UCSD-AML1 (cell line): ENCODE measurements at regions not wholly inside any gene's neighbourhood (a gene's known extent, or its start where the extent isn't known, plus 50 kb on each side); places are given as distances from the start of the nearest gene placed in this dataset.
"Not testable (repeated sequence)": the region's sequence is repeated elsewhere in the genome, so short reads cannot be mapped to it uniquely, and the experiment has no call there.

Source experiments
- DNase-seq: peaks from one replicate; lab custom pipeline; 2025; ENCODE audit not compliant: unreplicated experiment; lab: John Stamatoyannopoulos, UW

DNA sequence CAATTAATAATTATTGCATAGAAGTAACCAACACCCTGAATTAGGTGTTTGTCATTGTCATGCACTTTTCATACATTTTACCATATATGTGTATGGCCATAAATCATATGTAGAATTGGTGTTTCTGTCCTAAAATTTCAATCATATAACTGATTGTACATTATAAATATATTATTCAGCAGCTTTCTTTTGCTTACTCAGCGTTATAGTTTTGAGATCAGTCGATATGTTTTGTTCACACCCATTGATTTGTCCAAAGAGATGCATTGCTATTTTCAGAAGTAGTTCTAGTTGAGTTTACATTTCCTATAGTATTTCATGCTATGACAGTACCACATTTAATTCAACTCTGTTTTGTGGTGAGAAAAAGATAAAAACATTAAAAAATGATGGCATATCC lies 50.5 kb upstream of the PARP4 start:
- DNase-seq: no peak

DNA sequence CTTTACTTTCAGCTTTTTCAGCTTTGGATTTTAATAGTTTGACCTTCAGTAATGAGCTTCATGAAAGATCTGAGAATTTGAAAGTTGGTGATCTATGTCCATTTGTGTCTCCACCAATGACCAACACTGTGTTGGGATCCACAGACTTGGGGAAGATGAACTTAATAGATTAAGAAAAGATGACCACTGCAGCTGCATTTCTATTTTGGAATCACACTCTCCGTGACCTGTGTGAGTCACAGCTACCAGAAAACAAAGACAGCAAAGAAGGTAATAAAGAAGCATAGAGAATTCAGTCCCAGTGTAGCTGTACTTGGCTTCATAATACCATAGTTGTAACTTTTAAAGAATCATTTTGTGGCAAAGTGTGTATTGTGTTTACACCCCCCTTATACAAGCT lies 51.4 kb upstream of the PARP4 start:
- not testable (repeated sequence) for DNase-seq

DNA sequence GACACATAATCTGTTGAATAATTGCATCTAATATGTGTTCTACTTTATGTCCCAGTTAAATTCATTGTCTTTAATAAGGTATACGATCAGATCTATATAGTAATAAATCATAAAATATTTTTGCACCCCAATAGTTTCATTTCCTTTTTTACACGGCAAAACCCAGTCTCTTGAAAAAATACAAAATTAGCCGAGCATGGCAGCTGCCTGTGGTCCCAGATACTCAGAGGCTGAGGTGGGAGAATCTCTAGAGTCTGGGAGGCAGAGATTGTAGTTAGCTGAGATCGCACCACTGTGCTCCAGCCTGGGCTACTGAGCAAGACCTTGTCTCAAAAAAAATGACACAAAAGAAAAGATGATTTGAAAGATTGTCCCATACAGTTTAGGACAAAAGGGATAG lies 52.3 kb upstream of the PARP4 start:
- DNase-seq: no peak

DNA sequence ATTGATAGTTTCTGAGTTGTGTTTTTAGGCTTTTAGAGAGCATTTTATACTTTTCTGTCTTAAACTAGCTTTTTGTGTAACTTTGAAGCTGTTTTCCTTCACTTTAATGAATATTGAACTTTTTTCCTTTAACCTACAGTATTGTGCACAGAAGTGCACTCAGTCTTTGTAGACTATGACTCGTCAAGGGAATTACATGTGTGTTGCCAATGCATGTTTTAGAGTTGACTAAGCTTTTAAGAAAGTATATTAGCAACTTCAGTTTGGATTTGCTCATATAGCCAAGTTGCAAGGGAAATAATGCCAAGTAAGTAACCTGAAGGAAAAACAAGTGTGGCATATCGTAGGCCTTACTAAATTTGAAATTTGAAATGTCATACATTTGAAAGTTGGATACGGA lies 55.0 kb upstream of the PARP4 start:
- not testable (repeated sequence) for DNase-seq

DNA sequence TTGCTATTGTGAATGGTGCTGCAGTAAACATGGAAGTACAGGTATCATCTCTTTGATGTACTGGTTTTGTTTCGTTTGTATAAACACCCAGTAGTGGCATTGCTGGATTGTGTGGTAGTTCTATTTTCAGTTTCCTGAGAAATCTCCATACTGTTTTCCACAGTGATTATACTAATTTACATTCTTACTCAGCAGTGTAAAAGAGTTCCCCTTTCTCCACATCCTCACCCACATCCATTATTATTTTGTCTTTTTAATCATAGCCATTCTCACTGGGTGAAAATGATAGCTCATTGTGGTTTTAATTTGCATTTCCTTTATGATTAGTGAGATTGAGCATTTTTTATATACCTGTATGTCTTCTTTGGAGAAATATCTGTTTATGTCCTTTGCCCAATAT lies 62.3 kb upstream of the PARP4 start:
- DNase-seq: no peak

DNA sequence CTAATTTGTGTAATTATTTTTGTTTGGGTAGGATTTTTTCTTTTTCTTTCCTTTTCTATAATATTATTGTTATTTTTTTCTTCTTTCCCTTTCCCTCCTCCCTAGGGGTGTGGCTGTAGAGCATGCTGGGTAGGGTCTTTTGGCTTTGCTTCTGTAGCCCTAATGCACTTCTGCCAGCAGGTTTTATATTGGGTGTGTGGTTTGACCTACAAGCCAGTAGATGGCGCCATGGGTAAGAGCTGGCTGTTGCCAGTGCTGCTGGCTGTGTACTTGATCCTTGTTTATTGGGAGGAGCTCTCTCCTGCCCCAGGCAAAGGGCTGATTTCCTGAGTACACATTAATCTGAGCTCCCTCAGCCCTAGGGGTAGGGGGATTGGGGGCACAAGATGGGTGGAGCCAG lies 67.7 kb upstream of the PARP4 start:
- not testable (repeated sequence) for DNase-seq

DNA sequence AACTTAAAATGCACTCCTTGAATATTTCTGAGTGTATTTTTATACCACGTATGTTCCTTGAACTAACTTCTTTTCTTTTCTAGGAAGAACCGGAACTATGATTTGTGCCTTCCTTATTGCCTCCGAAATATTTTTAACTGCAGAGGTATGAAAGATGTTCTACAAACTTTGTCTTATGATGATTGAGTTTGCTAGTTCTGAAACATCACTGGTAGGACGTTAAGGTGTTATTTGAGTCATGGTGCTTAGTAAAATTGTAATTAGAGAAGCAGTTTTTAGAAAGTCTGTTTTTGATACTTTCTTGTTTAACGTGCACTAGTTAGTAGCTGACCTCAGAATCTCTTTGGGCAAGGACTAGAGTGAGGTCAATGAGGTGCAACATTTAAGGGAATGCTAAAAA lies 69.0 kb upstream of the PARP4 start:
- not testable (repeated sequence) for DNase-seq

DNA sequence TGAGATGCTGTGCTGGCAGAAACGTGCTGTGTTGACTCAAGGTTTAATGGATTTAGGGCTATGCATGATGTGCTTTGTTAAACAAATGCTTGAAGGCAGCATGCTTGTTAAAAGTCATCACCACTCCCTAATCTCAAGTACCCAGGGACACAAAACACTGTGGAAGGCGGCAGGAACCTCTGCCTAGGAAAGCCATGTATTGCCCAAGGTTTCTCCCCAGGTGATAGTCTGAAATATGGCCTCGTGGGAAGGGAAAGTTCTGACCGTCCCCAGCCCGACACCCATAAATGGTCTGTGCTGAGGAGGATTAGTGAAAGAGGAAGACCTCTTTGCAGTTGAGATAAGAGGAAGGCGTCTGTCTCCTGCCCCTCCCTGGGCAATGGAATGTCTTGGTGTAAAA lies 79.1 kb upstream of the PARP4 start:
- DNase-seq: not testable (repeated sequence)

DNA sequence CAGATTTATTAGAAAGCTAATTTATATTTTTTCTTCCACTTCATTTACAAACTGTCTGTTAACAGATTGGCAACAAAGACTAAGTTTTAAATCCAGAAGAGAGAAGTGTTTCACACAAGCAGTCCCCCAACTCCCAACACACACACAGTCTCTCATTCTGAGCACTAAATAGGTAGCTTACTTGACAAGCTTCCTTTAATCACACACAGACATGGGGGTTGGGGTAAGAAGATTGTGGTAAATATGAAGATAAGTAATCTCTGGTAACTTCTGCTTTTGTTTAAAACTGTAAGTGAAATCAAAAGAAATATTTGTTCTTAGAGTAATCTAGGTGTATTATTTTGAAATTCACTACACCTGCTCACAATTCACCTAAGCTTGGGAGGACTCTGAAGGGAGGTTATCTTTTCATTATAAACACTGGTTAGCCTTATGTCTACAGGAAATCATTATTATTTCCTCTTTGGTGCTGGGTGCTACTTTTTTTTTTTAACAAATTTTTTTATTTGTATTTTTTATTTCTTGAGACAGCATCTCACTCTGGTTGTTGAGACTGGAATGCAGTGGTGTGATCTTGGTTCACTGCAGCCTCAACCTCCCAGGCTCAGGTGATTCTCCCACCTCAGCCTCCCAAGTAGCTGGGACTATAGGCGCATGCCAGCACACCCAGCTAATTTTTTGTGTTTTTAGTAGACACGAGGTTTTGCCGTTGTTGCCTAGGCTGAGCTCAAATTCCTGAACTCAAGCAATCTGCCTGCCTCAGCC lies 82.1 kb upstream of the ATP12A start:
- DNase-seq: not testable (repeated sequence)

DNA sequence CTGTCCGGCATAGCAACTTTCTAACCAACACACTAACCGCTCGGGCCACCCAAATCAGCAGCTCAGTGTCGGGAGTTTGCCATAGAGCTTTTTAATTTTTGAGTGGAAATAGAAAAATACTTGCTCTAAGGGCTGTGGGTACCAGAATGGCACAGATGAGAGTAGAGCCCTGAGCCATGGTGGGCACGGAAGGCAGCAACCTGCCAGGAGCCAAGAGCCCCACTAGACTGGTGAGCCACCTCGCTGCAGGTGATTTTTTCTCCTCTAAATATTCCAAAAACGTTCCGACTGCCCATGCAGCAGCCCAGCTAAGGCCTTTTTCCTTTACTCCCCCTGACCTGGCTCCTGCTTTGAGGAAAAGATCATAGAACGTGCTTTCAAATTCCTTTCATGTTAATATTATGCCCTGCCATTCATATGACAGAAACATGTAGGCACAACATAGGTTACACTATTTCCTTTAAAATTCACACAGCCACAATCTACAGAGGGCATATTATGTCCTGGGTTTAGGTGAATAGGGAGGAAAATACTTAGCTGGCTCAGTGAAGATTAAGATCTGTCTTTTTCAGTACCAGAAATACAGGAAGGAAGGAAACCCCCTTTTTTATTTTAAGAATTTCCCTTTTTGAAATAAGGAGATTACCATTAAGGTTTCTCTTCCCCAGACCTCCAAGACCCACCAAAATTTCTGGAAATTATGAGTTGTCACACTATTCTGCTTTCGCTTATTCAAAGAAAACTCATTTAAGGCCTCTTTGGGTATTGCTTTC lies 81.0 kb upstream of the ATP12A start:
- not testable (repeated sequence) for DNase-seq

DNA sequence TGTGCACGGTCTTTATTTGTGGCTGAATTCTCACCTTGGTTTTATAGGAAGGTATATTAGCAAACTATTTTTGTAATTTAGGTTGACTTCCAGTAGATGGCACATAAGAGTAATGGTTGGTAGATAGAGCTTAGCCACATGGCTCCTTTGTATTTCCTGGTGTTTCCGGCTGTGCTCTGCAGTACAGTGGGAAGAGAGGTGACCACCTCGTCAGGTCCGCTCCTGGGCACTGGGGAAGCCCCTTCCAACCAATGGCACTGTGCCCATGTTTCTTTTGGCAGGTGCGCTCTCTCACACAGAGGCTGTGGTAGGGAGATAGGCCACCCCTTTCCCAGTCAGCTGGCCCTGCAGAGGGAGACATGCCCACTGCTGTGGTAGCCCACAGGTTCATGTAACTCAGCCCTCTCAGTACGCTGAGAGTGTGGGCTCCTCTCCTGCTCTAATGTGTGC lies 74.3 kb upstream of the ATP12A start:
- peak; percentile 48 for DNase-seq

DNA sequence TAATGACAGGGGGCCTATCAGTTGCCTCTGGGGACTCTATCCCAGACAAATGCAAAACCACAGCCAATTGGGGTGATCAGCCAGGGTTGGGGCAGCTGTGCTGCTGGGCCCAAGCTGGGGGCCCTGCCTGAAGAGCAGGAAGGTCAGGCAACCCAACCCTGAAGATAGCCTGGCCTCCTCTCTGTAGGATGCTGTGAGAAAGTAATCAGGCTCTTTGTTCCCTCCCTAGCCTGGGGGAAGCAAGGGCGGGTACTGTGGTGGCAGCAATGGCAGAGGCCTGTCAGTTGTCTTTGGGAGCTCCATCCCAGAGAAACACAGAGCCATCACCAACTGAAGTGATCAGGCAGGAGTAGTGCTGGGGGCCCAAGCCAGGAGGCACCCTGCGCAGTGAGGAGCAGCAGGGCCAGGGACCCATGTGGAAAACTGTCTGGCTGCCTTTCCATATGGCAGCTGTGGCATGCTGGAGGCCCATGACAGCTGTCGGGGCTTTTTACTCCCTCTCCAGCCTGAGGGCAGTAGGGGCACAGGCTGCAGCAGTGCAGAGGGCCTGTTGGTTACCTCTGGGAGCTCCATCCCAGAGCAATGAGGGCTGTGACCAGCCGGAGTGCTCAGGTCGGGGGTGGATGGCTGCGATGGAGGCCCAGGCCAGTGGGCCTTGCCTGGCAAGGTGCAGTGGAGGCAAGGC lies 73.6 kb upstream of the ATP12A start:
- no peak for DNase-seq

DNA sequence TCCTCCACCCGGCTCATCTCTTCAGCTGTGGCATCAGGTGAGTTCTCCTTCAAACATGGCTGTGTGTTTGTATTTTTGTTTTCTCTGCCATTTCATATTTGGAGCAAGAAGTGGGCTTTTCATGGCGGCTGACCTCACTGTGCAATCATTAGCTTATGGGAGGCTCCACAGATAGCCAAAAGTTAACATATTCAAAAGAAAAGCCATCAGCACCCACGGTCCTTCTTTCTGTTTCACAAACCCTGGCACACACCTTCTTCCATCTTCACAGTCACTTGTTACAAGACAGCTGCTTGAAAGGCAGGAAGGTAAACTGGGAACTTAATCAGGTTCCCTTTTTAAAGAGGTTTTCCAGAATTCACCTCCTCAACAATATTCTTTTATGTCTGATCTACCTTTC lies 69.3 kb upstream of the ATP12A start:
- DNase-seq: no peak

DNA sequence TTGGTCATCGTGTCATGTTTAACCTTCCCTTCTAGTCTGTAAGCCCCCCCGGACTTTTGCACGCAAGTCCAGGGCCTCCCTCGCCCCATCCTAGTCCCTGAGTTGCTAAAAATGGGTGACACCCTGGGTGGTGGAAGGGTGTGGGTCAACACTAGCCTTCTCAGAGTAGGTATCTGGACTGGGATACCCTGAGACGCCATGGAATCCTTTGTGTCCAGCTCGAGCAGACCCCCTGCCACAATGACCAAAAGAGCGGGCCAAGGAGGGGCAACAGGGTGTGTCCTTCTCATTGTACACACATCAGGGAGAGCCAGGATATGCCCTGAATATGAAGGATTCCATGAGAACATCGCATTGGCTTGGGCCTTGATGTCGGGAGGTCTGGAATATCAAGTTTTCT lies 67.5 kb upstream of the ATP12A start:
- no peak for DNase-seq

DNA sequence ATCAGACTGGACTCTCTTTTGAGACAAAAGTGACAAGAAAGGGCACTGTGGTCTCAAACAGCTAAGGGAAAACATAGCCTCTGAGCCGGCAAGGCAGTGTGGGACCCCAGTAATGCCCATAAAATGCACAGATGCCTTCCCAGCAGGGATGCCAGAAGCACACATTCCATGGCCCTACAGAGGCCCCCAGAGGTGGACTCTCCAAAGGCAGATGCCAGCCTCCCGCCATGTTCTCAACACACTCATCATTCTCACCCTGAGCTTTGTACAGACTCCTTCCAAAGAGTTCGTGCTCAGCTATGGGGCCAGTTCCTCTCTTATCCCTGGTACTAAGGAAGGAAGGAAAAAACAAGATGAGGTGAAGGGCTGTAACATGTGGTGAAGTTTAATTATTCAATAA lies 67.1 kb upstream of the ATP12A start:
- DNase-seq: no peak

DNA sequence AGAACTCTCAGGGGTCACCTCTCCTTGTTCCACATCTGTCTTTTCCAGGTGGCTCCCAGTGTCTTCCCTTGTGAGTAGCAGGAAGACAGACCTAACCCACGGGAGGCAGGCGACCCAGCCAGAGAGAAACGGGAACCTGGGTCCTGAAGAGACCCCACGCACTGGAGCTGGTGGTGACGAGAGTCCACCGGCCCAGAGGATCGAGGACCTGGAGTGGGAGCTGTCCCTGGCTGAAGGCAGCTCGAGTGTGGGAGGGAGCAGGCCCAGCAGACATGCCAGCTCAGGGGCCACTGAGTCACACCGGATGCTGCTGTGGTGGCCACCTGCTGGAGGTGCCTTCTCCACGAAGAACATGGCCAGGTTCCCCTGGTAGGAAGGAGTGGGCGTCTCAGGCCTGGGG lies 66.5 kb upstream of the ATP12A start:
- DNase-seq: no peak

DNA sequence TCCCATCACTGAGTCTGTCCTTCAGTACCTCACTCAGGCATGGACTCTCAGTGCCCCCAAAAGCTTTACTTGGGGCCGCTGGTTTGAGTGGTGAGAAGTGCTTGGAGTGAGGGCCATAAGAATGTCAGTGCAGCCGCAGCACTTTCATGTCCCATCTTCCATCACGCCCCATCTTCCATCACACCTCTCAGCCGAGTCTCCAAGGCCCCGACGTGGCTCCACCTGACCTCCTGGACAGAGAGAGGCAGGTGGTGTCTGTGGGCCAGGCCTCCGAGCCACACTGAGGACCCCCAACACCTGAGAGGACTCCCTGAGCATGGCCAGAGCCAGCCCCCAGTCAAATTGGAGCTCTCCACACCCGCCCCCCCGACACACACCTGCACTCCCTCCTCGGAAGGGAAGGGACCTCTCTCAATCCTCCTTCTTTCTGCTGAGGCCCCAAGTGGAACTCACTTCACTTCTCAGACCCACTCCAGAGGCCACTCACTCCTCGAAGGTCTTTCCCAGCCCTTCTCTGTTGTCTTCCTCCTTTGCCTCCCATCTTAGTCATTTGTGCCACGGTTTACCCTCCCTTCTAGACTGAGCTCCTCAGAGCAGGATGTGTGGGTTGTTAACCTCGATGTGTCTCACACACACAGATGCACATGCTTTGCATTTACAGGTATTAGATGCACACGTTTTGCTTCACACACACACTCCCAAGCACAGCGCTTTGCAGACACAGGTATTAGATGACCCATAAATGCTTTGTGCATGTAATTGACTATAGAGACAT lies 65.7 kb upstream of the ATP12A start:
- no peak for DNase-seq

DNA sequence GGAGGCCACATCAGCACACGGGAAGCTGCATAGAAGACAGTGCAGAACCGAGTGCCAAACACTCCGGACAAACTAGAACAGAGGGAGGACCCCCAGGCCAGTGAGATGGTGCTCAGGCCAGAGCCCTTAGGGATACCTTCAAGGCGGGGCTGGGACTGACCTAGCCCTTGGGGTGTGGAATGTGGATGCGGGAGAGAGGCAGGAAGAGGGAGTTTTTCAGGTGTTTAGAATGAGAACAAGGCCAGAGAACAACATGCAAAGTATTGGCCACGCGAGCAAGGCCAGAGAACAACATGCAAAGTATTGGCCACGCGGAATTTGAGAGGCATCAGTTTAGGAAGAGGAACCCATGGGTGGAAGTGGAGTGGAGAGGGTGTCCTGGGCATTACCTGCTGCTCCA lies 65.1 kb upstream of the ATP12A start:
- DNase-seq: no peak

DNA sequence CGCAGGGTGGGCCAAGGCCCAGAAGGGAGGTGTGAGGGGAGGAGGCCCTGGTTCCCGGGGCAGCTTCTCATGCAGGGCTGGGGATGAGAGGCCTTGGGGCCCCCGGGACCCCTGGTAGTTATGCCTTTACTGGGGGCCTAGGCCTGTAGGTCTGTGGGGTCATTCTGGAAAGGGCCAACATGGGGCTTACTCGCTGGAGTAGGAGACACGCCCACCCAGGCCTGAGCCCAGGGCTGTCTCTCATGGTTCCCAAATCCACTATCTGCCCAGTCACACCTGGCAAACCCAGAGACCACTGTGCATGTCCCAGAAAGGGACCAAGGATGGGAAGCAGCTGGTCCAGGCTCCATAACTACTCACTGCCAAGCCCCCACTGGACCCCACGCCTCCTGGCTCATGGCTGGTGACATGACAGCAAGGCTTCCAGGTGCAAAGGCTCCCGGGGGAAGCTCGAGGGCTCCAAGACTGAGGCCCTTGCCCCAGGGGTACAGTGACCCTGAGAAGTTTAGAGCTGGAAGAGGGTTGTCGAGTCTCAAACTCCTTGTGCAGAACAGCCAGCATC lies 64.2 kb upstream of the ATP12A start:
- no peak for DNase-seq

DNA sequence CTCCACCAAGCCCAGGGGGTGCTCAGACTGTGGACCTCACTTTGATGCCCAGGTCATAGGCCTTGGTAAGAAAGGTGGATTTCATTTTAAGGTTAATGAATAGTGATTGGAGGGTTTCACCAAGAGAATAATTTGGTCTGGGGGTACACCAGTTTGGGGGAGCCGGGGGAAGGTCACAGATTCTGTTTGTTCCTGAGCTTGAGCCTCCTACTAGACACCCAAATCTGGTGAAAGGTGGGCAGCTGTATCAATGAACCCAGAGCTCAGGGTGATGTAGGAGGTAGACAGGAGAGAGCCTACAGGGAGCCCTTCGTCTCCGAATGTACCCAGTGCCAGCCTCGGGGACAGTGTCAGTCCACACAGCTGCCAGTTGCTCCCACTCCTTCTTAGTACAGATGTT lies 63.7 kb upstream of the ATP12A start:
- no peak for DNase-seq
